Cardiac fibroblast (primary cell): ENCODE measurements at regions not wholly inside any gene's neighbourhood (a gene's known extent, or its start where the extent isn't known, plus 50 kb on each side); places are given as distances from the start of the nearest gene placed in this dataset.

Source experiments
- DNase-seq, 2 donors: peaks; one replicate each; pipeline versions ENCODE4 v3.0.0 to v3.0.0-alpha.2; 2010; ENCODE audit warnings: low read depth in 2 of 2
- H3K4me3 ChIP-seq, 2 donors: replicated peaks in 1 of 2; 1 replicate in 1 of 2; 2 replicates in 1 of 2; pipeline ENCODE4 v1.5.1; 2011; ENCODE audit warnings: low read depth in 2 of 2, low read length in 2 of 2, mild to moderate bottlenecking in 2 of 2, moderate library complexity in 1 of 2
- TF ChIP-seq, protein P1 (sequence below): IDR thresholded peaks from one replicate; pipeline ENCODE4 v1.5.1; 2011; ENCODE audit warnings: low read depth, mild to moderate bottlenecking, low read length, inconsistent platforms

DNA sequence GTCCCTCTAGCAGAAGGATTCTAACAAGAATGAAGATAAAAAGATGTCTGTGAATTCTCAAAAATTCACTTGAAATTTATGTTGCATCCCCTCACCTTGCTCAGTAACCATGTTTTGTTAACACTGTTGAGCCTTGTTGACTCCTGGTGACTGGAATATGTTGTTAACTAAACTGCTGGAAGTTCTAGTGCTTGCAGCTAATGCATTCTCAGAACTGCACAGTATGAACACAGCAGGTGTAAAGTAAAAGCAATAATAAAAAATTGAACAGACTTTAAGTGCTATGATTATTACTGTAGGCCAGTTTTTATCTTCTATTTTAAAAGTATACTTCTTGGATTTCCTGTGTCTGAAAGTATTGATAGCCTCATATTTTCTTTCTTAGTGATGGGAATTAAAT, 388.7 kb upstream of the PTPRD start:
- H3K4me3 ChIP-seq = no peak overlapping the region
- TF ChIP-seq, protein P1, sequence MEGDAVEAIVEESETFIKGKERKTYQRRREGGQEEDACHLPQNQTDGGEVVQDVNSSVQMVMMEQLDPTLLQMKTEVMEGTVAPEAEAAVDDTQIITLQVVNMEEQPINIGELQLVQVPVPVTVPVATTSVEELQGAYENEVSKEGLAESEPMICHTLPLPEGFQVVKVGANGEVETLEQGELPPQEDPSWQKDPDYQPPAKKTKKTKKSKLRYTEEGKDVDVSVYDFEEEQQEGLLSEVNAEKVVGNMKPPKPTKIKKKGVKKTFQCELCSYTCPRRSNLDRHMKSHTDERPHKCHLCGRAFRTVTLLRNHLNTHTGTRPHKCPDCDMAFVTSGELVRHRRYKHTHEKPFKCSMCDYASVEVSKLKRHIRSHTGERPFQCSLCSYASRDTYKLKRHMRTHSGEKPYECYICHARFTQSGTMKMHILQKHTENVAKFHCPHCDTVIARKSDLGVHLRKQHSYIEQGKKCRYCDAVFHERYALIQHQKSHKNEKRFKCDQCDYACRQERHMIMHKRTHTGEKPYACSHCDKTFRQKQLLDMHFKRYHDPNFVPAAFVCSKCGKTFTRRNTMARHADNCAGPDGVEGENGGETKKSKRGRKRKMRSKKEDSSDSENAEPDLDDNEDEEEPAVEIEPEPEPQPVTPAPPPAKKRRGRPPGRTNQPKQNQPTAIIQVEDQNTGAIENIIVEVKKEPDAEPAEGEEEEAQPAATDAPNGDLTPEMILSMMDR = no peak

DNA sequence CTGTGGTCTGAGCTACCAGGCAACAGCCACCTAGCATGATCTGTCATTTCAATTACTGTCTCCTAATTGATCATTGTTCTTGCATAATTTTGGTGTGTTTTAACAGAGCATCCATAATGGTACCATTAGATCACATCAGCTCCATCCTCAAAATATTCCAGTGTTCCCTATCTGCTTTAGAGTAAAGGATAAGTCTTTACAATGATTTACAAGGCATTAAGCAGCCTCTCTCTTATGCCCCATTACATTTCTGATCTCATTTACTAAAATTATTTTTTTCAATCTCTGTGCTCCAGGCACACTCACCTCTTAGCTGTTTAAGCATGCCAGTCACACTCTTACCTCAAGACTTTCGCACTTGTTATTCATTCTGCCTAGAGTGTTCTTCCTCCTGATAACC, 389.9 kb upstream of the PTPRD start:
- TF ChIP-seq, protein P1 = no peak
- H3K4me3 ChIP-seq = no peak overlapping the region
- DNase-seq = no peak

More for the DNA sequence above, 388.7 kb upstream of the PTPRD start:
- no peak for DNase-seq

DNA sequence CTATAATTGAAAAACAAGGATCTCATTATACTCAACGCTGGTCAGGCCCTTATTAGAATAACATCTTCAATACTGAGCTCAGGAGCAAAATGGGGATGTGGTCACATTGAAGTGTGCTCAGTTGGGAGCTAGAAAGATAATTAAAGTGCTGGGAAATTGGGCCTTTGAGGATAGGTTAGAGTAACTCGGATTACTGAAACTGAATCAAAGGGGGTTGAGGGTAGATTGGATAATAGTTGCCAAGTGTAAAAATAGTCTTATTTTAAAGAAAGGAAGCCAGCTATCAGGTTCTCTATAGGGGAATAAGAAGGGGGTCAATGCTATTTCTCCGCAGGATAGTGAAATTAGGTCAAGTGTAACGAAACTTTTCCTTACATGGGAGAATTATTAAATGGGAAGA, 391.0 kb upstream of the PTPRD start:
- no peak for DNase-seq
- H3K4me3 ChIP-seq = no peak overlapping the region
- TF ChIP-seq, protein P1 = no peak

DNA sequence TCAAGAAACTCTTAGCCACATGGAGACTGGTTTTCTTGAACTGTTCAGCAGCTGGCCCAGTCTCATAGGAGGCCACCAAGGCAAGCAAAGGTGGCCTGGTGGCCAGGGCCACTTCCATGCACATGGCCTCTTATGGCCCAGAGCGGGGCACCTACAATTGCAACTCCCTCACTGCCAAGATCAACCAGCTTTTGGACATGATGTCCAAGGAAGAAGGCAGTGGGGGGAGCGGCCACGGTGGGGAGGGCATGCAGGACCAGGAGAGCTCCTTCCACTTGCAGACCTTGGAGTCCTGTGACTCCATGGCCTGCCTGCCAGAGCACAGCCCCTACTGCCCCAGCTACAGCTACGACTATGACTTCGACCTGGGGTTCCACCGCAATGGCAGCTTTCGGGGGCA, 398.9 kb upstream of the PTPRD start:
- TF ChIP-seq, protein P1 = no peak
- DNase-seq = no peak
- no peak overlapping the region for H3K4me3 ChIP-seq

DNA sequence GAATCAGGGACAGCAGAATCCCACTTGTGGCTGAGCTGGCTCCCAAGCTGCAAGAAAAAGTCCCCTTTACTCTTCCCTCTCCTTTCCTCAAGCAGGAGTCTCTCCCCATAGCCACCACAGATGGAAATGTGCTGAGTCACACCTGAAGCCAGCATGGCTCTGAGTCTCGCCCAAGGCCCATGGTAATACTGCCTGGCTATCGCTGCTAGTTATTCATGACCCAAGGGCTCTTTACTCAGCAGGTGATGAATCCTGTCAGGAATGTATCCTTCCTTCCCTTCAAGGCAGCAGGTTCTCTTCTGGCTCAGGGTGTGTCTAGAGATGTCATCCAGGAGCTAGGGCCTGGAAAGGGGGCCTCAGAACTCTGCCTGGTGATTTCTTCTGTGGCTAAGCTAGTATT, 403.3 kb upstream of the PTPRD start:
- H3K4me3 ChIP-seq = no peak overlapping the region
- no peak for DNase-seq
- TF ChIP-seq, protein P1 = no peak

DNA sequence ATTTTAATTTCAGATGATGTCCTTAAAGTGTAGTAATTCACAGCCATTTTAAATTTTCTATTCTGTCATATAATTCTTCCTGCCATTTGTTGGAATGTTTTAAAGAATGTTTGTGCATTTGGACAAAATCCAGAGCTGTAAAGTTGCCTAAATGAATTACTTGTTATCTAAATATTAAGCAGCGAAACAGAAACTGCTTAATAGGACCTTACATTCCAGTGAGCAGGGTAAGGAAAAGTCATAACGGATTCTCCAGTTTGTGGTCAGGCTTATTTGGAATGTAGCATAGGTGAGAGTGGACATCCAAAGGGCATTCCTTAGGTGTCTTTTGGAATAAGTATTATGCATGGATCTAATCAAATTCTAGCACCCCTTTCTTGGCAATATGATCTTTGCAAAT, 410.4 kb upstream of the PTPRD start:
- H3K4me3 ChIP-seq = no peak overlapping the region
- DNase-seq = no peak
- TF ChIP-seq, protein P1 = no peak

DNA sequence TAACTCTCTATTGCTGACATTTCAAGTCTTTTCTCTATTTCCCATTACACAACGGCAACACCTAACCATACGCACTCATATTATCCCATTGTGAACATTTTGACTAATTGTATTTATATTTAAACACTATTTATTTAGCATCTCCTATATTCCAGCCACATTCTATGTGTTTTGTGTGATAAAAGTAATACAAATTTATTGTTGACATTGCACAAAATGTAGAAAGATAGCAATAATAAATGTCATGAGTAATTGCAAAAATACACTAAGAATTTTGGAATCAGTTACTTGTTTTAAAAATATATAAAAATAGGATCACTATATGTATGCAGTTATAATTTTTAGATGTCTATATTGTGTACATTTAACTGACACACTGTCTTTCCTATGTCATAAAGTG, 413.0 kb upstream of the PTPRD start:
- no peak for DNase-seq
- no peak overlapping the region for H3K4me3 ChIP-seq
- TF ChIP-seq, protein P1 = no peak
